WTC11 (cell line): ENCODE measurements at regions not wholly inside any gene's neighbourhood (a gene's known extent, or its start where the extent isn't known, plus 50 kb on each side); places are given as distances from the start of the nearest gene placed in this dataset.

Source experiments
- ATF2 ChIP-seq: sonication (generic); formaldehyde crosslinking; IDR thresholded peaks from 2 replicates; pipeline ENCODE4 v1.8.1; 2022; ENCODE audit warnings: low read depth, missing genetic modification reagents, borderline replicate concordance
- CTCF ChIP-seq: fragments of 200-600 bp; IDR thresholded peaks from 2 replicates; pipeline ENCODE4 v1.8.0; 2022; ENCODE audit warnings: antibody characterized with exemption
- FOXK1 ChIP-seq: sonication (generic); formaldehyde crosslinking; IDR thresholded peaks from 2 replicates; pipeline ENCODE4 v1.8.0; 2022; ENCODE audit warnings: mild to moderate bottlenecking, moderate library complexity, missing genetic modification reagents
- JAZF1 ChIP-seq: fragments of 250-450 bp; sonication (Bioruptor Pico); IDR thresholded peaks from 2 replicates; pipeline ENCODE4 v1.9.0; 2021; ENCODE audit warnings: moderate library complexity, mild to moderate bottlenecking, inconsistent platforms
- NR2C2 ChIP-seq: sonication (generic); formaldehyde crosslinking; IDR thresholded peaks from 2 replicates; pipeline ENCODE4 v1.8.0; 2022; ENCODE audit warnings: mild to moderate bottlenecking, missing genetic modification reagents
- SMAD3 ChIP-seq: sonication (generic); formaldehyde crosslinking; IDR thresholded peaks from 2 replicates; pipeline ENCODE4 v1.8.0; 2022; ENCODE audit warnings: missing genetic modification reagents, mild to moderate bottlenecking, borderline replicate concordance
- SP1 ChIP-seq: sonication (generic); formaldehyde crosslinking; conservative IDR thresholded peaks from 2 replicates; pipeline ENCODE4 v1.8.1; 2022; ENCODE audit warnings: missing genetic modification reagents

- TF ChIP-seq NR2C2 (CRISPR knock-in tag) (no peak), SMAD3 (CRISPR knock-in tag) (no peak), CTCF (no peak), ATF2 (no peak), JAZF1 (no peak), SP1 (CRISPR knock-in tag) (no peak), FOXK1 (no peak)
Measured at GRCh38 chr3:174767853-174768382, 91.2 kb upstream of the NAALADL2 start.
